H1 (cell line): ENCODE measurements at regions not wholly inside any gene's neighbourhood (a gene's known extent, or its start where the extent isn't known, plus 50 kb on each side); places are given as distances from the start of the nearest gene placed in this dataset.

Experiments used
- SP4 ChIP-seq: IDR thresholded peaks from 2 replicates; pipeline ENCODE4 v1.6.1; 2012; ENCODE audit warnings: low read length, inconsistent platforms
- TAF7 ChIP-seq: optimal IDR thresholded peaks from 2 replicates; pipeline ENCODE3; 2011; ENCODE audit warnings: low read depth, mild to moderate bottlenecking, inconsistent platforms, low read length, moderate library complexity, borderline replicate concordance

DNA sequence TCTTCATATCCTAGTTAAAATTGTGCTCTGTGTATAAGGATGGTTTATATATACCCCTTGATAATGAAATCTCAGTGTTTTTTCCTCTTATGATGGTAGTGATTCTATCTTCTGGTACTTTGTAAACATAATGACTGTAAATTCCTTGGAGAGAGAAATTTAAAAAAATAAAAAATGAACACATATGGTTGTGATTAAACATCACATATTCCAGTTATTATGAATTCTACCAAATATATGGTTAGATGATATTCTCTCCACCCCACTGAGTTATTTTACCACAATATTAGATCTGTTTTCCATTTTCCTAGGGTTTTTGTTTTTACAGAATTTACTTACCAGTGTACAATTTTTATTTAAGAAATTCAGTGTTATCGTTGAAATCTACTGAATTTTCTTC is 481.9 kb upstream of the NOVA1 start (continued):
- TF ChIP-seq SP4 = no peak
- no peak for TF ChIP-seq TAF7
